Fibroblast of gingiva (primary cell): ENCODE measurements at regions not wholly inside any gene's neighbourhood (a gene's known extent, or its start where the extent isn't known, plus 50 kb on each side); places are given as distances from the start of the nearest gene placed in this dataset.
A peak's percentile ranks its signal among the peaks of the same experiment; 100 is the strongest.

Experiments
- DNase-seq: peaks from one replicate; pipeline ENCODE4 v3.0.0-alpha.2; 2011; ENCODE audit warnings: low read depth

DNA sequence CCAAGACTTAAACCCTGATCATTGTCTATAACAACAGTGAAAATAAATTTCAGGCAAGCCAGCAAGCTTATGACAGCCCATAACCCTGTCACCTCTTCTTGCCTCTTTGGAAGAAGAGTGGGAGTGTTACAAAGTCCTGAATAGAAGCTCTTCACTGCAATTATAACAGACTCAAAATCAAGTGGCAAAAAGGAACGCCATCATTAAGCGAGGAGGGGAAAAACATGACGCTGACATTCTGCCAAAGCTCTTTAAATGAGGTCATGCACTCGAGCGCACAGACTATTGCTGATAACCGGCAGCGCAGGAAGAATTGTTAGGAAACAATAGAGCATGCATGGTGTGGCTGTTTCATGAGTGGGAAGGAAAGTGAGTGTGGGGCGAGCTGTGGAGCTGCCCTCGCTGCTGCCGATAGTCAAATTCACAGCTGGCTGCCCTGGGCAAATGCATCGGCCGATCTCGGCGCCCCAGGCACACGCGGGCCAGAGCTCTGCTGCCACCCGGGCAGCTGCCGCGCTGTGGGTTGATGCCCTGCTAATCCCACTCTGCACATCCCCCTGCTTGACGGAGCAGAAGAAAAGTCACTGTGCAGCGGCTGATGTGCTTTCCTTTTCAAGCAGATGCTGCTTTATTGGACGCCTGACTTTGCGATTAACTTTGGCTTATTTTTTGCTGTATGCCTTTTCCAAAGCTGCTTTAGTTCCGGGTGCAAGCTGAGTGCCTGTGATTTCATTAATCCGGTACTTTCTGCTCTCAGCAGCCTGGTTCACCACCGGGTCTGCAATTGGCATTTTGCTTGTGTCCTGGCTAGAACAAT is 102.4 kb upstream of the ST6GALNAC5 start:
- DNase-seq: no peak

DNA sequence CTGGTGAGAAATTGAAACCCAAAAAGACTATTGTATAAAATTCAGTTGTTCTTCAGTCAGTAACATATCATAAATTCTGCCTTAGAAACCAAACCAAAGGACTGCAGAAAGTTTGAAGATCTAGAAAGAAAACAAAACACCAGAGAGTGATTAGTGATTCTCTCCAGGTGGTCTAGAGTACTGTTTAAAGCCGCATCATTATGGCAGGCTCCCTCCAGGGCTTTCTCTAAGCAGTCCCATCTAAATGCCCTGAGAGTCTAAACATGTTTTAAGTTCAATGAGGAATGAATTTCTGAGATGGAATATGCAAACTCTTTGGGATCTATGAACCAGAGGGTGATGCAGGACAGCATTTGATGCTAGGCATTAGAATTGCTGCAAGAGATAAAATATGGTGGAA is 100.9 kb upstream of the ST6GALNAC5 start:
- no peak for DNase-seq

GRCh38 chr1:76769911-76770310 is 97.4 kb upstream of the ST6GALNAC5 start:
- no peak for DNase-seq

GRCh38 chr1:76770979-76771378 is 96.3 kb upstream of the ST6GALNAC5 start:
- DNase-seq: no peak

DNA sequence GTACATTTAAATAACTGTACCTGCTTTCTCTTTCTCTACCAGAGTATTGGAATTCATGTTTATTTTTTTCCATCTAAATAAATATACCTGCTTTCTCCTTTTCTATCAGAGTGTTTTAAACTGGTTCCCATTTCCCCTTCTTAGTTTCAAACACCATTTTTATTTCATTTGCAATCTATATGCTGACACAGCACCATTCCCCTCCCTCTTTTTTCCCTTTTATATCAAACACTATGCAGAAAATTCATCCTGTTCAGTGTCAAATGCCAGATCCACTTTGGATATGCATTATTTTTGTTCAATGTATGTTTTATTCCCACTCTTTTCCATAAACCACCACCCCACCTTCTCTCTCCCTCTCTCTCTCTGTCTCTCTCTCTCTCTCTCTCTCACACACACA is 85.8 kb upstream of the ST6GALNAC5 start:
- DNase-seq: no peak

DNA sequence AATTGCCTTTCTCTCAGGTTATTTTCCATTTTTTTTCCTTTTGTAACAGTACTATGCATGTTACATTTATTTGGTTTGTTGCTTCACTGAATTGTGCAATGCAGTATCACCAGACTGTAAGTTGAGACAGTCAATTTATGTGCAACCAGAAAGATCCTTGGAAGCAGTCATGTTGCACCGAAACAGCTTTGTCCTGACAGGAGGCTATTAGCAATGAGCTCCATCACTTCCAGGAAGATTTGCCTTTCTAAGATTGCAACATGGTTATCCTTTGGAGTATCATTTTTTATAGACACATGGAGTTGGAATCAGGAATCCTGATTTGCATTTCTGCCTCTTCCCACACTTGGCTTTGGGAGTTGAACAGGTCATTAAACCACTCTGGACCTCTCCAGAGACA is 84.5 kb upstream of the ST6GALNAC5 start:
- DNase-seq: peak; percentile 88

- DNase-seq: no peak
Observed at GRCh38 chr1:76784502-76784901, 82.8 kb upstream of the ST6GALNAC5 start.

DNA sequence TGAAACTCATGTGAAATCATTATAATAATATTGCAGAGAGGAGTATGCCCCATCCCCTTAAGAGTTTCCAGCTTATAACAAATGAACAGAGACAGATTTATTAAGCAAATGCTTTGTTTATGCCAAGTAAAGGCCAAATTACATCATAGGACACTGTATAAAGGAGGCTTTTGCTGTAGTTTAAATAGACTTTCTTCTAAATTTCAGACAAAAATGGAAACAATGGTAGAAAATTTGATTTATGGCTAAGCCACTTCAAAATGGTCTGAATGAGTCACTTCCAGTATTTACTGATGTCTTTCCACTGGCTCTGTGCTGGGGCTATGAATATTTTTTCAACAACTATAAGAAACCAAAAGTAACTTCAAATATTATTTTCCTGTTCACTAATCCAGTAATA is 81.1 kb upstream of the ST6GALNAC5 start:
- no peak for DNase-seq

DNA sequence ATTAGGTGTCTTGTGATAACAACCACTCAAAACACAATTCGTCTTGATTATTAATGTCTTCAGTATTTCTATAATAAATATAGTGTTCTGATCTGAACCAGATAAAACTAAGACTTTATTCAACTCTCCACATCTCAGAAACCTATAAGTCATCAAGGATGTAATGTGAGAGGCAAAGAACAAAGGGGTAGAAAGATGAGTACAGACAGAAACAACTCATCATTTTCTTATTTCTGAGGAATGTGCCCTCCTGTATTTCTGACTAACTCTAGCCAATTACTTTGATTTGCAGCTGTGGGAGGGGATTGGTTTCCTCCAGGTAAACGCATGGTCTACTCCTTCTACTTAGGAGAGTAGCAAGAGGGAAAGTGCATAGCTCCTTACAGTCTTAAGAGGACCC is 73.7 kb upstream of the ST6GALNAC5 start:
- DNase-seq: no peak

GRCh38 chr1:76799700-76800099 is 67.6 kb upstream of the ST6GALNAC5 start:
- DNase-seq: no peak

DNA sequence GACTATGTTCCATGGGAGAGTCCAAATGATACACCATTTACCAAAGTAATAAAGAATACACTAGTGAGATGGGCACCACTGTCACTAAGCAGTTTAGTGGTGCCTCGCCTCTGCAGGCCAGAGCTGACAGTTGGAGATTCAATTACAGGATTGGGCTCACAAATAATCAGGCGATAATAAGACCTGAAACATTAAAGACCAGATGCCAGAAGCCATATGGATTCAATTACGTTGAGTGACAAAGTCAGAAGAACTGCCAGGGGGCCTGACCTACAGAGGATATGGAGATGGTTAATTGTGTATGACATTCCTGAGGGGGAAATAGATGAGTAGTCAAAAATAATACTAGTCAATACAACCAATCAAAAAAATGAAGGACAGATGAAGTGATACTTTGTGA is 65.2 kb upstream of the ST6GALNAC5 start:
- no peak for DNase-seq

- DNase-seq: peak; percentile 2
Observed at GRCh38 chr1:76807543-76808260, 59.6 kb upstream of the ST6GALNAC5 start.
